Thoracic aorta (tissue), 2 donors: ENCODE measurements at regions not wholly inside any gene's neighbourhood (a gene's known extent, or its start where the extent isn't known, plus 50 kb on each side); places are given as distances from the start of the nearest gene placed in this dataset.

ENCODE experiments used
- ATAC-seq: fragments of 150-250 bp; one replicate; pipeline ENCODE4 v1.8.0; 2017; ENCODE audit warnings: low read depth; ENCODE audit not compliant: insufficient number of reproducible peaks, low FRiP score
- DNase-seq: peaks from one replicate; pipeline ENCODE4 v3.0.0-alpha.2; 2020; ENCODE audit warnings: low spot score
- H3K27ac ChIP-seq, 2 donors: fragments of 200-600 bp; sonication (generic); 1 replicate in 1 of 2; 2 replicates in 1 of 2; pipeline ENCODE4 v1.5.1; 2016; ENCODE audit warnings: mild to moderate bottlenecking in 2 of 2, moderate library complexity in 2 of 2
- H3K27me3 ChIP-seq: fragments of 200-600 bp; sonication (generic); replicated peaks from 2 replicates; pipeline ENCODE4 v1.6.0; 2016; ENCODE audit warnings: mild to moderate bottlenecking; ENCODE audit not compliant: insufficient read depth
- H3K36me3 ChIP-seq: fragments of 200-600 bp; sonication (generic); one replicate; pipeline ENCODE4 v1.5.1; 2016
- H3K4me1 ChIP-seq, 2 donors: fragments of 200-600 bp; sonication (generic); 1 replicate in 1 of 2; 2 replicates in 1 of 2; pipeline versions ENCODE4 v1.5.1 to v1.6.0; 2016; ENCODE audit warnings: low read depth in 2 of 2, mild to moderate bottlenecking in 1 of 2; ENCODE audit not compliant: control insufficient read depth in 1 of 2
- H3K4me3 ChIP-seq: fragments of 200-600 bp; sonication (generic); 2 replicates; pipeline ENCODE4 v1.5.1; 2016; ENCODE audit warnings: mild to moderate bottlenecking
- H3K9me3 ChIP-seq: fragments of 200-600 bp; sonication (generic); 2 replicates; pipeline ENCODE4 v1.5.1; 2016
- TF ChIP-seq, protein P1 (sequence below): fragments of 200-600 bp; sonication (generic); IDR thresholded peaks from one replicate; pipeline ENCODE4 v1.5.1; 2019; ENCODE audit warnings: antibody characterized with exemption

GRCh38 chr3:70383360-70383831 is 71.0 kb upstream of the MDFIC2 start:
- Histone ChIP-seq H3K4me3 (peak overlapping the region; percentile 18), H3K27me3 (no peaks in the 10 kb centered on the region), H3K4me1 (peaks cover 0 to 5% of the 10 kb centered on the region in 2 donors), H3K9me3 (no peaks in the 10 kb centered on the region), H3K27ac (no peak overlapping the region), H3K36me3 (no peaks in the 10 kb centered on the region)
- ATAC-seq = no peak
- DNase-seq = no peak
- TF ChIP-seq, protein P1, sequence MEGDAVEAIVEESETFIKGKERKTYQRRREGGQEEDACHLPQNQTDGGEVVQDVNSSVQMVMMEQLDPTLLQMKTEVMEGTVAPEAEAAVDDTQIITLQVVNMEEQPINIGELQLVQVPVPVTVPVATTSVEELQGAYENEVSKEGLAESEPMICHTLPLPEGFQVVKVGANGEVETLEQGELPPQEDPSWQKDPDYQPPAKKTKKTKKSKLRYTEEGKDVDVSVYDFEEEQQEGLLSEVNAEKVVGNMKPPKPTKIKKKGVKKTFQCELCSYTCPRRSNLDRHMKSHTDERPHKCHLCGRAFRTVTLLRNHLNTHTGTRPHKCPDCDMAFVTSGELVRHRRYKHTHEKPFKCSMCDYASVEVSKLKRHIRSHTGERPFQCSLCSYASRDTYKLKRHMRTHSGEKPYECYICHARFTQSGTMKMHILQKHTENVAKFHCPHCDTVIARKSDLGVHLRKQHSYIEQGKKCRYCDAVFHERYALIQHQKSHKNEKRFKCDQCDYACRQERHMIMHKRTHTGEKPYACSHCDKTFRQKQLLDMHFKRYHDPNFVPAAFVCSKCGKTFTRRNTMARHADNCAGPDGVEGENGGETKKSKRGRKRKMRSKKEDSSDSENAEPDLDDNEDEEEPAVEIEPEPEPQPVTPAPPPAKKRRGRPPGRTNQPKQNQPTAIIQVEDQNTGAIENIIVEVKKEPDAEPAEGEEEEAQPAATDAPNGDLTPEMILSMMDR = no peak

DNA sequence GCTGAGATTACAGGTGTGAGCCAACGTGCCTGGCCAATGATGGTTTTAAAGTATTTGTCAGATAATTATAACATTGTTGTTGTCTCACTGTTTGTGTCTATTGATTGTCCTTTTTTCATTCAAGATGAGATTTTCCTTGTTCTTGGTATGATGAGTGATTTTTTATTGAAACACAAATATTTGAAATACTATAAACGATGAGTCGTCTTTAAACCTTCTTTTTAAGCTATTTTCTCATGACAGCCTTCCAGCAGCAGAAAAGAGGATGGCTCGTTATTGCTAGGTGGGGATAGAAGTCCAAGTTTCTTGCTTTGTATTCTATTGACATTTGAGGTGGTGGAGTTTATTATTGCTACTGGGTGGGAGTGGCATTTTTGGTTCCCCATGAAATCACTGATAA is 61.7 kb upstream of the MDFIC2 start:
- DNase-seq (no peak), ATAC-seq (no peak)
- Histone ChIP-seq H3K4me1 (no peaks in the 10 kb centered on the region), H3K36me3 (no peaks in the 10 kb centered on the region), H3K27me3 (no peaks in the 10 kb centered on the region), H3K27ac (no peak overlapping the region), H3K4me3 (no peak overlapping the region), H3K9me3 (no peaks in the 10 kb centered on the region)
- TF ChIP-seq, protein P1 = no peak
